ENCODE measurements at regions not wholly inside any gene's neighbourhood (a gene's known extent, or its start where the extent isn't known, plus 50 kb on each side); places are given as distances from the start of the nearest gene placed in this dataset.

GRCh38 chr4:52296341-52296740 lies 245.2 kb downstream of the SPATA18 start:
- TF ChIP-seq CTCF (IDR thresholded peaks at IDR 0.05; ENCODE audit: poor library complexity, severe bottlenecking) (no peak), TAF1 (IDR thresholded peaks at IDR 0.05; ENCODE audit: low read depth) (no peak), POLR2AphosphoS5 (IDR thresholded peaks at IDR 0.05) (no peak), EZH2 (IDR thresholded peaks at IDR 0.05; ENCODE audit: borderline replicate concordance, insufficient read depth, low read length, poor library complexity, severe bottlenecking) (no peak), SMC3 (conservative IDR thresholded peaks at IDR 0.05; ENCODE audit: poor library complexity) (no peak)

All from neural cell (in vitro differentiated cells).